ENCODE measurements at regions not wholly inside any gene's neighbourhood (a gene's known extent, or its start where the extent isn't known, plus 50 kb on each side); places are given as distances from the start of the nearest gene placed in this dataset.
A peak's percentile ranks its signal among the peaks of the same experiment; 100 is the strongest.
"Not testable (repeated sequence)": the region's sequence is repeated elsewhere in the genome, so short reads cannot be mapped to it uniquely, and the experiment has no call there.

- H3K9me3 ChIP-seq; H3K36me3 ChIP-seq; H3K27me3 ChIP-seq; intact Hi-C loops (cut with DNase I); H3K4me1 ChIP-seq; H3K27ac ChIP-seq; H3K4me3 ChIP-seq: not testable (repeated sequence)
- peak; percentile 46 for DNase-seq
- 86 to 92% methylated on average over 9 of the region's 10 CpGs for WGBS, 2 donors
Measured at GRCh38 chr2:87414795-87415570, 332.9 kb upstream of the PLGLB2 start.

- peak; percentile 69 for DNase-seq
Measured at GRCh38 chr2:87415586-87416265, 332.2 kb upstream of the PLGLB2 start.

DNA sequence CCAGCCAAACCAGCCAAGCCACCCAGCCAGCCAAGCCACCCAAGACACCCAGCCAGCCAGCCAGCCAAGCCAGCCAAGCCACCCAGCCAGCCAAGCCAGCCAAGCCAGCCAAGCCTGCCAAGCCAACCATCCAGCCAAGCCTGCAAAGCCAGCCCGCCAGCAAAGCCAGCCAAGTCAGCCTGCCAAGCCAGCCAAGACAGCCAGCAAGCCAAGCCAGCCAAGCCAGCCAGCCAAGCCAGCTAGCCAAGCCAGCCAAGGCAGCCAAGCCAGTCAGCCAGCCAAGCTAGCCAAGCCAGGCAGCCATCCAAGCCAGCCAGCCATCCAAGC lies 331.7 kb upstream of the PLGLB2 start:
- peak; percentile 56 for DNase-seq
- 88 to 94% methylated on average over 1 of the region's 1 CpG for WGBS, 2 donors
- H3K27ac ChIP-seq; H3K4me1 ChIP-seq; H3K36me3 ChIP-seq; H3K27me3 ChIP-seq; intact Hi-C loops (cut with DNase I); H3K4me3 ChIP-seq; H3K9me3 ChIP-seq: not testable (repeated sequence)

More at GRCh38 chr2:87415586-87416265, 332.2 kb upstream of the PLGLB2 start:
- H3K4me1 ChIP-seq; H3K36me3 ChIP-seq; intact Hi-C loops (cut with DNase I); H3K27me3 ChIP-seq; H3K27ac ChIP-seq; H3K9me3 ChIP-seq; H3K4me3 ChIP-seq: not testable (repeated sequence)
- WGBS, 2 donors, result 82 to 88% methylated on average over 1 of the region's 1 CpG

DNA sequence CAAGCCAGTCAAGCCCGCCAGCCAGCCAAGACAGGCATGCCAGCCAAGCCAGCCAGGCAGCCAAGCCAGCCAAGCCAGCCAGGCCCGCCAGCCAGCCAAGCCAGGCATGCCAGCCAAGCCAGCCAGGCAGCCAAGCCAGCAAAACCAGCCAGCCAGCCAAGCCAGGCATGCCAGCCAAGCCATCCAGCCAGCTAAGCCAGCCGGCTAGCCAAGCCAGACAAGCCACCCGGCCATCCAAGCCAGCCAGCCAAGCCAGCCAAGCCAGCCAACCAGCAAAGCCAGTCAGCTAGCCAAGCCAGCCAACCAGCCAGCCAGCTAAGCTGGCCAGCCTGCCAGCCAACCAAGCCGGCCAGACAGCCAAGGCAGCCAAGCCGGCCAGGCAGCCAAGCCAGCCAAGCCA lies 330.7 kb upstream of the PLGLB2 start:
- 83 to 95% methylated on average over 4 of the region's 6 CpGs for WGBS, 2 donors
- H3K27ac ChIP-seq; H3K4me1 ChIP-seq; H3K36me3 ChIP-seq; H3K9me3 ChIP-seq; H3K27me3 ChIP-seq; H3K4me3 ChIP-seq; intact Hi-C loops (cut with DNase I): not testable (repeated sequence)
- DNase-seq, result peak; percentile 39

DNA sequence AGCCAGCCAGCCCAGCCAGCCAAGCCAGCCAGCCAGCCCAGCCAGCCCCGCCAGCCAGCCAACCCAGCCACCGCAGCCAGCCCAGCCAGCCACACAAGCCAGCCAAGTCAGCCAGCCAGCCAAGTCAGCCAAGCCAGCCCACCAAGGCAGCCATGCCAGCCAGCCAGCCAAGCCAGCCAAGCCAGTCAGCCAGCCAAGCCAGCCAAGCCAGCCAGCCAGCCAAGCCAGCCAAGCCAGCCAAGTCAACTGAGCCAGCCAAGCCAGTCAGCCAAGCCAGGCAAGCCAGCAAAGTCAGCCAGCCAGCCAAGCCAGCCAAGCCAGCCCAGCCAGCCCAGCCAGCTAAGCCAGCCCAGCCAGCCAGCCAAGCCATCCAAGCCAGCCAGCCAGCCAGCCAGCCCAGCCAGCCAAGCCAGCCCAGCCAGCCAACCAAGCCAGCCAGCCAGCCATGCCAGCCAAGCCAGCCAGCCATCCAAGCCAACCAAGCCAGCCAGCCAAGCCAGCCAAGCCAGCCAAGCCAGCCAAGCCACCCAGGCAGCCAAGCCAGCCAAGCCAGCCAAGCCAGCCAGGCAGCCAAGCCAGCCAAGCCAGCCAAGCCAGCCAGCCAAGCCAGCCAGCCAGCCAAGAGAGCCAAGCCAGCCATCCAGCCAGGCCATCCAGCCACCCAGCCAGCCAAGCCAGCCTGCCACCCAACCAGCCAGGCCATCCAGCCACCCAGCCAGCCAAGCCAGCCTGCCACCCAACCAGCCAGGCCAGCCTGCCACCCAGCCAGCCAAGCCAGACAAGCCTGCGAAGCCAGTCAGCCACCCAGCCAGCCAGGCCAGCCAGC lies 329.9 kb upstream of the PLGLB2 start:
- DNase-seq, result peak; percentile 61
- H3K27me3 ChIP-seq; H3K36me3 ChIP-seq; H3K27ac ChIP-seq; H3K4me3 ChIP-seq; H3K4me1 ChIP-seq; H3K9me3 ChIP-seq; intact Hi-C loops (cut with DNase I): not testable (repeated sequence)
- 89 to 91% methylated on average over 3 of the region's 3 CpGs for WGBS, 2 donors

GRCh38 chr2:87418823-87419822 lies 328.8 kb upstream of the PLGLB2 start:
- H3K4me3 ChIP-seq; H3K27me3 ChIP-seq; H3K27ac ChIP-seq; H3K9me3 ChIP-seq; intact Hi-C loops (cut with DNase I); H3K36me3 ChIP-seq; H3K4me1 ChIP-seq: not testable (repeated sequence)
- DNase-seq, result peak; percentile 70
- 81 to 88% methylated on average over 5 to 6 of the region's 9 CpGs for WGBS, 2 donors

GRCh38 chr2:87419980-87420379 lies 327.9 kb upstream of the PLGLB2 start:
- H3K4me1 ChIP-seq; H3K27me3 ChIP-seq; H3K27ac ChIP-seq; H3K36me3 ChIP-seq; H3K4me3 ChIP-seq; intact Hi-C loops (cut with DNase I); H3K9me3 ChIP-seq: not testable (repeated sequence)
- peak; percentile 29 for DNase-seq
- WGBS, 2 donors, result 76 to 95% methylated on average over 2 of the region's 5 CpGs

- DNase-seq, result peak; percentile 19
- H3K9me3 ChIP-seq; intact Hi-C loops (cut with DNase I); H3K27me3 ChIP-seq; H3K27ac ChIP-seq; H3K36me3 ChIP-seq; H3K4me3 ChIP-seq; H3K4me1 ChIP-seq: not testable (repeated sequence)
- 92 to 96% methylated on average over 4 of the region's 4 CpGs for WGBS, 2 donors
Measured at GRCh38 chr2:87420954-87421353, 326.9 kb upstream of the PLGLB2 start.

- H3K36me3 ChIP-seq; H3K27ac ChIP-seq; H3K27me3 ChIP-seq; H3K4me1 ChIP-seq; H3K4me3 ChIP-seq; intact Hi-C loops (cut with DNase I); H3K9me3 ChIP-seq: not testable (repeated sequence)
- WGBS, 2 donors, result 84 to 88% methylated on average over 6 of the region's 7 CpGs
- peak; percentile 65 for DNase-seq
Measured at GRCh38 chr2:87423796-87424762, 323.8 kb upstream of the PLGLB2 start.

DNA sequence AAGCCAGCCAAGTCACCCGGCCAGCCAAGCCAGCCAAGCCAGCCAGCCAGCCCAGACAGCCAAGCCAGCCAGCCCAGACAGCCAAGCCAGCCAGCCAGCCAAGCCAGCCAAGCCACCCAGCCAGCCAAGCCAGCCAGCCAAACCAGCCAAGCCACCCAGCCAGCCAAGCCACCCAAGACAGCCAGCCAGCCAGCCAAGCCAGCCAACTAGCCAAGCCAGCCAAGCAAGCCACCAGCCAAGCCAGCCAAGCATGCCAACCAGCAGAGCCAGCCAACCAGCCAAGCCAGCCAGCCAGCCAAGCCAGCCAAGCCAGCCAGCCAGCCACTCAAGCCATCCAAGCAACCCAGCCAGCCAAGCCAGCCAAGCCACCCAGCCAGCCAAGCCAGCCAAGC lies 323.1 kb upstream of the PLGLB2 start:
- H3K4me1 ChIP-seq; H3K27me3 ChIP-seq; H3K9me3 ChIP-seq; H3K27ac ChIP-seq; intact Hi-C loops (cut with DNase I); H3K4me3 ChIP-seq; H3K36me3 ChIP-seq: not testable (repeated sequence)
- peak; percentile 76 for DNase-seq
- no CpG with 5 or more reads among the region's 1 CpG for WGBS, 2 donors

DNA sequence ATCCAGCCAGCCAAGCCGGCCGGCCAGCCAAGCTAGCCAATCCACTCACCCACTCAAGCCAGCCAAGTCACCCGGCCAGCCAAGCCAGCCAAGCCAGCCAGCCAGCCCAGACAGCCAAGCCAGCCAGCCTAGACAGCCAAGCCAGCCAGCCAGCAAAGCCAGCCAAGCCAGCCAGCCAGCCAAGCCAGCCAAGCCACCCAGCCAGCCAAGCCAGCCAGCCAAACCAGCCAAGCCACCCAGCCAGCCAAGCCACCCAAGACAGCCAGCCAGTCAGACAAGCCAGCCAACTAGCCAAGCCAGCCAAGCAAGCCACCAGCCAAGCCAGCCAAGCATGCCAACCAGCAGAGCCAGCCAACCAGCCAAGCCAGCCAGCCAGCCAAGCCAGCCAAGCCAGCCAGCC lies 322.7 kb upstream of the PLGLB2 start:
- H3K27me3 ChIP-seq; H3K4me3 ChIP-seq; H3K4me1 ChIP-seq; H3K36me3 ChIP-seq; H3K27ac ChIP-seq; intact Hi-C loops (cut with DNase I); H3K9me3 ChIP-seq: not testable (repeated sequence)
- DNase-seq, result peak; percentile 64
- WGBS, 2 donors, result 81 to 84% methylated on average over 3 of the region's 3 CpGs
